ENCODE measurements at regions not wholly inside any gene's neighbourhood (a gene's known extent, or its start where the extent isn't known, plus 50 kb on each side); places are given as distances from the start of the nearest gene placed in this dataset.

GRCh38 chr15:69910514-69910913, 187.2 kb downstream of the TLE3 start:
- no peak for TF ChIP-seq ZBTB7A (IDR thresholded peaks at IDR 0.05; ENCODE audit: low read depth)
- no peak for TF ChIP-seq MAX (IDR thresholded peaks at IDR 0.05)
- no peak for TF ChIP-seq EP300 (IDR thresholded peaks at IDR 0.05; ENCODE audit: borderline replicate concordance)
- no peak for TF ChIP-seq RAD21 (IDR thresholded peaks at IDR 0.05; ENCODE audit: low read depth)
- TF ChIP-seq YY1 (IDR thresholded peaks at IDR 0.05; ENCODE audit: low read depth): no peak
- no peak for TF ChIP-seq REST (IDR thresholded peaks at IDR 0.05; ENCODE audit: low read depth)
- TF ChIP-seq TCF12 (IDR thresholded peaks at IDR 0.05; ENCODE audit: low read depth): no peak
- no peak for TF ChIP-seq CEBPB (IDR thresholded peaks at IDR 0.05)
- TF ChIP-seq USF1 (IDR thresholded peaks at IDR 0.05): no peak
- TF ChIP-seq EGR1 (IDR thresholded peaks at IDR 0.05): no peak
- TF ChIP-seq TAF1 (IDR thresholded peaks at IDR 0.05; ENCODE audit: low read depth): no peak

GRCh38 chr15:69912116-69912515, 185.6 kb downstream of the TLE3 start:
- TF ChIP-seq EP300 (IDR thresholded peaks at IDR 0.05; ENCODE audit: borderline replicate concordance) (no peak), ZBTB7A (IDR thresholded peaks at IDR 0.05; ENCODE audit: low read depth) (no peak)

GRCh38 chr15:69914040-69914439, 183.7 kb downstream of the TLE3 start:
- TF ChIP-seq USF1 (IDR thresholded peaks at IDR 0.05): no peak
- TF ChIP-seq TEAD4 (IDR thresholded peaks at IDR 0.05): no peak
- TF ChIP-seq TCF12 (IDR thresholded peaks at IDR 0.05; ENCODE audit: low read depth): no peak
- TF ChIP-seq EP300 (IDR thresholded peaks at IDR 0.05; ENCODE audit: borderline replicate concordance): no peak
- TF ChIP-seq TAF1 (IDR thresholded peaks at IDR 0.05; ENCODE audit: low read depth): no peak
- no peak for TF ChIP-seq NFIC (IDR thresholded peaks at IDR 0.05)
- no peak for TF ChIP-seq RAD21 (IDR thresholded peaks at IDR 0.05; ENCODE audit: low read depth)
- TF ChIP-seq CREB1 (IDR thresholded peaks at IDR 0.05; ENCODE audit: low read depth): no peak
- TF ChIP-seq YY1 (IDR thresholded peaks at IDR 0.05; ENCODE audit: low read depth): no peak
- no peak for TF ChIP-seq MAX (IDR thresholded peaks at IDR 0.05)
- no peak for TF ChIP-seq EGR1 (IDR thresholded peaks at IDR 0.05)
- no peak for TF ChIP-seq ZBTB7A (IDR thresholded peaks at IDR 0.05; ENCODE audit: low read depth)
- no peak for TF ChIP-seq REST (IDR thresholded peaks at IDR 0.05; ENCODE audit: low read depth)
- TF ChIP-seq FOXM1 (IDR thresholded peaks at IDR 0.05; ENCODE audit: borderline replicate concordance, low read depth): no peak

- TF ChIP-seq YY1 (IDR thresholded peaks at IDR 0.05; ENCODE audit: low read depth): no peak
- TF ChIP-seq EP300 (IDR thresholded peaks at IDR 0.05; ENCODE audit: borderline replicate concordance): no peak
- TF ChIP-seq RAD21 (IDR thresholded peaks at IDR 0.05; ENCODE audit: low read depth): no peak
- TF ChIP-seq CEBPB (IDR thresholded peaks at IDR 0.05): no peak
- TF ChIP-seq EGR1 (IDR thresholded peaks at IDR 0.05): no peak
- TF ChIP-seq TCF12 (IDR thresholded peaks at IDR 0.05; ENCODE audit: low read depth): no peak
- TF ChIP-seq TAF1 (IDR thresholded peaks at IDR 0.05; ENCODE audit: low read depth): no peak
- no peak for TF ChIP-seq REST (IDR thresholded peaks at IDR 0.05; ENCODE audit: low read depth)
- no peak for TF ChIP-seq TEAD4 (IDR thresholded peaks at IDR 0.05)
- TF ChIP-seq NFIC (IDR thresholded peaks at IDR 0.05): no peak
- no peak for TF ChIP-seq USF1 (IDR thresholded peaks at IDR 0.05)
- no peak for TF ChIP-seq MAX (IDR thresholded peaks at IDR 0.05)
- TF ChIP-seq ZBTB7A (IDR thresholded peaks at IDR 0.05; ENCODE audit: low read depth): no peak
- no peak for TF ChIP-seq FOXM1 (IDR thresholded peaks at IDR 0.05; ENCODE audit: borderline replicate concordance, low read depth)
- no peak for TF ChIP-seq CREB1 (IDR thresholded peaks at IDR 0.05; ENCODE audit: low read depth)
Observed at GRCh38 chr15:69914960-69915359, 182.8 kb downstream of the TLE3 start.

All from Ishikawa (cell line).